ENCODE measurements at regions not wholly inside any gene's neighbourhood (a gene's known extent, or its start where the extent isn't known, plus 50 kb on each side); places are given as distances from the start of the nearest gene placed in this dataset.
A peak's percentile ranks its signal among the peaks of the same experiment; 100 is the strongest.

DNA sequence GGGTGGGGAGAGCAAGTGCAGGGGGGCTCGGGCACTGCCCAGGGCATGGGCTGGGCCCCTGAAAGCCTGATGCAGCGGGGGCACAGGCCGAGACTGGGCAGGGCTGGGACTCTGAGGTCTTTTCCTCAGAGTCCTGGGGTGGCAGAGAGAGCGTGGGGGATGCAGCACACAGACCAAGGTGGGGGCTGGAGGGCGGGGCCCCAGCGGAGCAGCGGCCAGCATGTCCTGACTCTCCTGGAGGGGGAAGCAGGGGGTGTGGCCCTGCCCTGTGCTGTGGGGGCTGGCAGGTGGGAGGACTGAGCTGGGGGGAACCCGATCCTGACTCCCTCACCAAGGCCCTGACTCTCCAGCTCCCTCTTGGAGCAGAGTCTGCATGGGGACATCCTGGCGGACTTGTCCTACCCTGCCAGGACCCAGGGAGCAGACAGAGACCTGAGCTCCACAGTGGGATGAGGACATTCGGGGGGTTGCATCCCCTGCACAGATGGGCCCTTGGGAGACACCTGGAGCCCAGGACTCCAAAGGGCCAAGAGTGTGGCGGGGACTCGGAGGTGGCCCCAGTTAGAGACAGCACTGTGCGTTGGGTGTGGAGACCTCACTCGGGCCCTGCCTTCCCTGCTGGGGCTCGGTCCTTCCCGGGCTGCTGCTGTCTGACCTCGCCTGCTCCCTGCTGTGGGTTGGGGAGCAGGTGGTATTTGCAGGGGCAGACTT lies 326.1 kb downstream of the TMEM121 start:
- no peak overlapping the region for H3K4me3 ChIP-seq
- peak in 1 of 5 donors; percentile 48 for DNase-seq
- no peaks in the 10 kb centered on the region for H3K36me3 ChIP-seq
- peaks cover 0 to 4% (median 0%) of the 10 kb centered on the region in 12 donors for H3K9me3 ChIP-seq
- no peak for TF ChIP-seq POLR2A (IDR thresholded peaks at IDR 0.05)
- TF ChIP-seq, protein P1, sequence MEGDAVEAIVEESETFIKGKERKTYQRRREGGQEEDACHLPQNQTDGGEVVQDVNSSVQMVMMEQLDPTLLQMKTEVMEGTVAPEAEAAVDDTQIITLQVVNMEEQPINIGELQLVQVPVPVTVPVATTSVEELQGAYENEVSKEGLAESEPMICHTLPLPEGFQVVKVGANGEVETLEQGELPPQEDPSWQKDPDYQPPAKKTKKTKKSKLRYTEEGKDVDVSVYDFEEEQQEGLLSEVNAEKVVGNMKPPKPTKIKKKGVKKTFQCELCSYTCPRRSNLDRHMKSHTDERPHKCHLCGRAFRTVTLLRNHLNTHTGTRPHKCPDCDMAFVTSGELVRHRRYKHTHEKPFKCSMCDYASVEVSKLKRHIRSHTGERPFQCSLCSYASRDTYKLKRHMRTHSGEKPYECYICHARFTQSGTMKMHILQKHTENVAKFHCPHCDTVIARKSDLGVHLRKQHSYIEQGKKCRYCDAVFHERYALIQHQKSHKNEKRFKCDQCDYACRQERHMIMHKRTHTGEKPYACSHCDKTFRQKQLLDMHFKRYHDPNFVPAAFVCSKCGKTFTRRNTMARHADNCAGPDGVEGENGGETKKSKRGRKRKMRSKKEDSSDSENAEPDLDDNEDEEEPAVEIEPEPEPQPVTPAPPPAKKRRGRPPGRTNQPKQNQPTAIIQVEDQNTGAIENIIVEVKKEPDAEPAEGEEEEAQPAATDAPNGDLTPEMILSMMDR (IDR thresholded peaks at IDR 0.05) = no peak
- no peaks in the 10 kb centered on the region for H3K4me1 ChIP-seq
- no peaks in the 10 kb centered on the region for H3K27me3 ChIP-seq
- intact Hi-C loops (cut with DNase I) = no loop called here
- WGBS, 4 donors = 77 to 82% (median 79%) methylated on average over 7 to 17 of the region's 17 CpGs
- no peak overlapping the region for H3K27ac ChIP-seq
- ATAC-seq = no peak

DNA sequence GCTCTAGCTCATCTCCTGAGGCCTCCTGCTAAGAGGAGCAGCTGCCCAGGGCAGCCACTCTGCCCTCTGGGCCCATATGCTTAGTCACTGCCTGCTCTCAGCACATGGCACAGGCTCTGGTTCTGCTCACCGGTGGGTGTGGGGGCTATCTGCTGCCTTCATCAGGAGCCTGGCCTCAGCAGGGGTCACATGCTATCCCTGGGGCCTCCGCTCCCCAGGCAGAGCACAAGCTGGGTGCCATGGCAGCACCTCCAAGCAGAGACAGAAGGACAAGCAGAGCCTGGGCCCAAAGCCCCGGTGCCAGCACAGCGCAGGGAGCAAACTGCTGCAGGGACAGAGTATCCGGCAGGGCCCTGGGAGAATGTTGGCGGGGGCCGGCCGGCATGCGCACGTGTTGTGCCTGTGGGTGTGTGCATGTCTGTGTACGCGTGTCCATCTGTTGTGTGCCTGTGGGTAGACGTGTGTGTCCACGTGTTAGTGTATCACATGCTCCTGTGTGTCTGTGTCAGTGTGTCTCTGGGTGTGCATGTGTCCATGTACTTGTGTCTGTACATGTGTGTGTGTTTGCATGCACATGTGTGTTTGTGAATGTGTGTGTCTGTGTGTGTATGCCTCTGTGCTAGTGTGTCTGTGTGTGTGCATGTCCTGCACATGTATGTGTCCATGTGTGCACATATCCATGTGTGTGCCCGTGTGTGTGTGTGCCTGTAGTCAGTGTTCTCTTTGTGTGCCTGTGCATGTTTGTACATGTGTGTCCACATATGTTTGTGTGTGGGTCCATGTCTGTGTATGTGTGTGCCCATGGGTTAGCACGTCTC lies 326.9 kb downstream of the TMEM121 start:
- peak in 1 of 5 donors; percentile 46 for DNase-seq

DNA sequence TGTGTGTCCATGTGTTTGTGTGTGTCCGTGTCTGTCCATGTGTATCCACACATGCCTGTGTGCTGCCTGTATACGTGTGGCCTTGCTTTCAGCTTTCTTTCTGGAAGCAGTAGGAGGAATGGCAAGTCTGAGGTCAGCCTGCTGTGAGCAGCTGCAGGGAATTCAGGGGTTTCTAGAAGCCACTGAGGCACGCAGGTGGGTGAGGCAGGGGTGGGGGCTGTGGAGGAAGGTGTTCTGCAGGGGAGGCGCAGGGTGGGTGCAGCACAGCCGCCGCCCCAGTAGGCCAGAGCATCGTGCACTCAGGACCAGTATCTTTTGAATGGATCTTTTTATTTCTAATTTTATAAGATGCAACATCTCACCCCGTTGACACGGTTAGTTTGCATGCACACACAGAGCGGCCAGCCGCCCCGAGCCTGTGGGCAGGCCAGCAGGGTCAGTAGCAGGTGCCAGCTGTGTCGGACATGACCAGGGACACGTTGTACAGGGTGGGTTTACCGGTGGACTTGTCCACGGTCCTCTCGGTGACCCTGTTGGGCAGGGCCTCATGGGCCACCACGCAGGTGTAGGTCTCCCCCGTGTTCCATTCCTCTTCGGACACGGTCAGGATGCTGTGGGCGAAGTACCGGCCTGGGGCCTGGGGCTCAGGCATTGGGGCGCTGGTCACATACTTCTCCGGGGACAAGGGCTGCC lies 327.7 kb downstream of the TMEM121 start:
- DNase-seq (peak in 1 of 5 donors; percentile 45), ATAC-seq (no peak)
- Histone ChIP-seq H3K36me3 (no peaks in the 10 kb centered on the region), H3K27ac (no peak overlapping the region), H3K4me1 (no peaks in the 10 kb centered on the region), H3K4me3 (no peak overlapping the region), H3K27me3 (no peaks in the 10 kb centered on the region), H3K9me3 (no peaks in the 10 kb centered on the region)
- no peak for TF ChIP-seq POLR2A (IDR thresholded peaks at IDR 0.05)
- TF ChIP-seq, protein P1 (IDR thresholded peaks at IDR 0.05) = no peak
- 83 to 88% (median 86%) methylated on average over 14 to 25 of the region's 25 CpGs for WGBS, 4 donors
- intact Hi-C loops (cut with DNase I) = no loop called here

More for the DNA sequence above, 326.9 kb downstream of the TMEM121 start:
- no peaks in the 10 kb centered on the region for H3K27me3 ChIP-seq
- no peak for TF ChIP-seq POLR2A (IDR thresholded peaks at IDR 0.05)
- TF ChIP-seq, protein P1 (IDR thresholded peaks at IDR 0.05) = no peak
- no peaks in the 10 kb centered on the region for H3K36me3 ChIP-seq
- no peak overlapping the region for H3K4me3 ChIP-seq
- ATAC-seq = no peak
- no peaks in the 10 kb centered on the region for H3K4me1 ChIP-seq
- no peak overlapping the region for H3K27ac ChIP-seq
- WGBS, 4 donors = 87 to 90% (median 88%) methylated on average over 12 to 16 of the region's 16 CpGs
- intact Hi-C loops (cut with DNase I) = no loop called here
- no peaks in the 10 kb centered on the region for H3K9me3 ChIP-seq

Data from heart left ventricle (tissue), 16 donors.